ENCODE measurements at regions not wholly inside any gene's neighbourhood (a gene's known extent, or its start where the extent isn't known, plus 50 kb on each side); places are given as distances from the start of the nearest gene placed in this dataset.
"Not testable (repeated sequence)": the region's sequence is repeated elsewhere in the genome, so short reads cannot be mapped to it uniquely, and the experiment has no call there.

DNA sequence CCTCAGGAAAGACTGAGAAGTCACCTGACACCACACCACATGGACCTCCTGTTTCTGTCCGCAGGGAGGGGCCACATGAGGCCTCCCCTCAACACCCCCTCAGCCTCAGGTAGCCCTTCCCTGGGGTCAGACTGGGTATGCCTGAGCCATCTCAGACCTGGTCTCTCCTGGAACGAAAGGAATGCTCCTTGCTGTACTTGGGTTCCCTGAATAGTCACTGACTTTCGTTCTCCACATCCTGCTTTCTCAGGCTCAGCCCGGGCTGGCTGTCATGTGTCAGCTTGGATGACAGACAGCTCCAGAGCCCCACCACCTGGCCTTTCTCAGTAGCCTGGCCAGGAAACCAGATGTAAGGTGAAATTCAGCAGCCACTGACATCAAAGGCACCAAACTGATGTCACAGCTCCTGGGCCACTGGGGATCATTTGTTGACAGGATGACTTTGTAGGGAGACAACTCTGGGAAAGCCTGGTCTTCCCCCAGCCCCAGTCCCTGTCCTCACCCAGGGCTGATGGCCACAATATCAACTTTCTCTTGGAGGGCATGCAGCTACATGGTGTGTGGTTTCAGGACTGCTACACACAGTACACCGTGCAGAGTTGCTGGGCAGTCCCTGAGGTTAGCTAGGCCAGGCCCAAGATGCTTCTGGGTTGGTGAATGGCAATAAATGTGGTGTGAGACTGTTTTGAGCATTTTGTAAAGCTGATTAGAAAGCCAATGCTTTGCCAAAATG, 141.4 kb upstream of the MRPS22 start:
- peak; percentile 91 for DNase-seq (ENCODE audit: low spot score)

DNA sequence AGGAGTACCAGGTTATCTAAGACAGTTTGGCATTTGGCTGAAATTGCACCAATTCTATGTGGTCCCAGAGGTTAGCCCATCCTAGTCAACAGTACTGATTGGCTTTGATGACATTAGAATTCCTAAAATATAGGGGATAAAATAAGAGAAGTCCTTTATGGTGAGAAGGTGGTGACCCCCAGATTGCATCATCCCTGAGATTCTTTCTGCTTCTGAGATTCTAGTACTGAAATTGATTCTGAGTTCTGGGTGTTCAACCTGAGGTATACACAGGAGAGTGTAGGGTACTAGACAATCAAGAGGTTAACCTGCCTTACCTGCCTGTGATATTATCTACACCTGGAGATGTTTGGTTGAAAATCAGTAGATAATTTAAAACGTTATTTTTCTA, 140.9 kb upstream of the MRPS22 start:
- no peak for DNase-seq (ENCODE audit: low spot score)

GRCh38 chr3:139203752-139204151, 140.1 kb upstream of the MRPS22 start:
- no peak for DNase-seq (ENCODE audit: low spot score)

DNA sequence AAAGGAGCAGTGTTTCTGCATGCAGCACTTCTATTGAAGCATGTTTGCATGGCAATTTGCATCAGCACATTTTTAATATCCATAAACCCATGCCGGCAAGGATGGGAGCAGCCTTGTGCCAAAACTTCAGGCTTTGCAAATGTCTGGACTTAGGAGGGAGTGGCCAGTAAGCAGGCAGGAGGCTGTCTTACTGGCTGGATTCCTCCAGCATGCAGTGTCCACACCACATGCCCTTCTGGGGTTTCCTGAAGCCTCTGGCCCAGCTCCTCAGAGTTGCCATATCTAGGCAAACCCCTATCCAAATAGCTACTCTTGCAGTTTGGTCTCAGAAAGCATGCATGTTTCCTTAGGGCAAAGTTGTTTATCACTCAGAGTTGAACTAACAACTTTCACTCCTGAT, 139.1 kb upstream of the MRPS22 start:
- DNase-seq (ENCODE audit: low spot score), result no peak

GRCh38 chr3:139213936-139214335, 129.9 kb upstream of the MRPS22 start:
- no peak for DNase-seq (ENCODE audit: low spot score)

- DNase-seq (ENCODE audit: low spot score), result no peak
These were observed 126.9 kb upstream of the MRPS22 start for GRCh38 chr3:139216958-139217357.

GRCh38 chr3:139217633-139218032, 126.2 kb upstream of the MRPS22 start:
- DNase-seq (ENCODE audit: low spot score), result no peak

DNA sequence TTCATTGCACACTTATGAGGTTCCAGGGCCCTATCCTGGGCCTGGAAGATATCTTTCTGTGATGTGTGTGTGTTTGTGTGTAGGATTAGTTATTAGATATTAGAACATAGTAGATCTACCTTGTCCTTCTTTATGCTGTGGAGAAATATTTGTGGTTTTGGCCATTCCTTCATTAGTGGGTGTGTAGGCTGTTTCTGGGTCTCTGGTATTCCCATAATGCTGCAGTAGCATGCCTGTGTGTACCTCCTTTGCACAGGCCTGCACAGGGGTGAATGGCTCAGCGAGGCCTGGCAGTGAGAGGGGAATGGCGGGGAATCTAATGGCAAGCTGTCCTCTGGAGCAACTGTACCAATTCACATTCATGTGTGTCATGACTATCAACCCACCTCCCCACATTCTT, 125.8 kb upstream of the MRPS22 start:
- peak; percentile 16 for DNase-seq (ENCODE audit: low spot score)

DNA sequence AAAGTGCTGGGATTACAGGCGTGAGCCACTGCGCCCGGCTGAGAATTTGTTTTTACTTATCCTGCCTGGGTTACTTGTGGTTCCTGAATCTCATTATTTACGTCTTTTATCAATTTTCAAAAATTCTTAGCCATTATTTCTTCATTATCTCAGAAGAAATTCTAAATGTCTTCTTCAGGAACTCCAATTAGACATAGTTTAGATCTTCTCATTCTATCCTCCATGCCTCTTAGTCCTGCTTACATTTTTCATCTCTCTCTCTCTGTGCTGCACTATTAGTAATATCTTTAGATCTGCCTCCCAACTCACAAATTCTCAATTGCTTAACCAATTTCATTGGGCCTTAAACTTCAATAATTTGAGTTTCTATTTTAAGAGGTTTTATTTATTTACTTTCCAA, 124.4 kb upstream of the MRPS22 start:
- DNase-seq (ENCODE audit: low spot score), result no peak

DNA sequence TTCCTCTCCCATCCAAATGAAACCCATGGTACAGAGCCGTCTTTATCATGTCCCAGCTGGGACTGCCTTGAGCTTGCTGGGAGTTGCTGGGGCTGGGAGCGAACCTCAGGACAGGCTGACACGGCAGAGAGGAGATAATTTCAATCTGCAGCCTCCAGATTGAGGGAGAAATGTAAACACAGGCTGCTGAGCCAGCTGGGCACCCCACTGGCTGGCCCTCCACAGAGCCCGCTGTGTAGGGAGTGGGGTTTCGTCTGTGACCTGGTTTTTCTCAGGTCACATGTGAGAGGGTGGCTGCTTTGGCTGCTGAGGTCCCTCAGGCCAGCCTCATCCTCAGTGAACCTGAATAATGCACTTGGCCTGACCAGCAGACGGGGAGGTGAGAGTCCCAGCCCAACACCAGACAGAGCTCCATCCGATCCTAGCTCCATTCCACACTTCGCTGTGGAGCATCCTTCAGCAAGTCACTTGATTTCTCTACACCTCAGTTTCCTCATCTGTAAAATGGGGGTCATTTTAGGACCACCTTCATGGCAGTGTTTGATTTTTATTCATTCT, 121.6 kb upstream of the MRPS22 start:
- no peak for DNase-seq (ENCODE audit: low spot score)

DNA sequence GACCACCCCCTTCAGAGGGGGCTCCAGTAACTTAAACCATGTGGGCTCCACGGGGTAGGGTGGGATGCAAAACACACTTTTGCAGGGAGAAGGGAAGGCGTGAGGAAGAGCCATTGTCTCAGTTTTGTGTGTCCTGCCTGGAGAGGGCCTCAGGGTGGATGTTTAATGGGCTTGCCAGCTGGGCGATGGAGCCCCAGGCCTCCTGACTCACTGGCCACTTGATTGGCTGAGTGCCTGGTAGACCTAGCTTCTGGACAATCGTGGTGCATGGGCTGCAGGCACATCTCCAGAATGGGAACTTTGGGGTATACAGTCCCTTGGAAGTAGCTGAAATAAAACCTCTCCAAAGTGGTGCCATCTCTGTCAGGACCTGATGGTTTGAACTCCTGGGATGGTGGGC, 118.3 kb upstream of the MRPS22 start:
- no peak for DNase-seq (ENCODE audit: low spot score)

GRCh38 chr3:139226731-139227130, 117.1 kb upstream of the MRPS22 start:
- DNase-seq (ENCODE audit: low spot score), result no peak

DNA sequence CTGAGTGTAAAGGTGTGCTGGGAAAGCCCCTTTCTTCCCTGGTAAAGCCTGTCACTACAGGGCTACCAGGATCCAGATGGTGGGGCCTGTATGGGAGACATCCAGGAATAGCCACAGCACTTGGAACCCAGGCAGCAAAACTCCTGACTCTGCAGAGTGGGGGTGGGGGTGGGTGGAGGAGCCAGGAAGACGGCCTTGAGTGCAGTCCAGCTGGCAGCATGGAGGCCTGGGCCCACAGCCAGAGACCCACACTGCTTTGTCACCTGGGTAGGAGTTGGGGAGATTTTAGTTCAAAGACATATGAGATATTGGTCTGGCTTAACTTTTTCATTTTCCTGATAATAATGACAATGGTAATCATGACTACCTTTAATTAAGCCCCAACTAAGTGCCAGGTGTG, 116.7 kb upstream of the MRPS22 start:
- no peak for DNase-seq (ENCODE audit: low spot score)

DNA sequence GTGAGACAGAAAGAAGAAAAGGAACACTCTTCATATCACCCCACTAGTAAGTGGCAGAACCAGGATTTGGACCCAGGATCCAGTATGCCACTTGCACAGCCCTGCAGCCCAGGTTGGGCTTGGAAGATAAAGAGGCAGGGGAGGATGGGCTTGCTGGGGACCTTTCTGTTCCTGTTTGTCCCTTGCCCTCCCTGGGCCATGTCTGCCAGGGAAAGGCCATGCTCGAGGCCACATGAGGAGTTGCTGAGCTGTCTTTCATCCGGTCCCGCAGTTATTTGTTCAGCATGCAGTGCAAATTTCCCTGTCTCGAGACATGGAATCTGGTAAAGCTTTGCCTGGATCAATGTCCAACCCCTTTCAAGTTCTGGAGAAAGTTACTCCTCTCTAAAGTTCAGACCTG, 116.0 kb upstream of the MRPS22 start:
- DNase-seq (ENCODE audit: low spot score), result no peak

GRCh38 chr3:139230391-139230790, 113.4 kb upstream of the MRPS22 start:
- DNase-seq (ENCODE audit: low spot score), result no peak

DNA sequence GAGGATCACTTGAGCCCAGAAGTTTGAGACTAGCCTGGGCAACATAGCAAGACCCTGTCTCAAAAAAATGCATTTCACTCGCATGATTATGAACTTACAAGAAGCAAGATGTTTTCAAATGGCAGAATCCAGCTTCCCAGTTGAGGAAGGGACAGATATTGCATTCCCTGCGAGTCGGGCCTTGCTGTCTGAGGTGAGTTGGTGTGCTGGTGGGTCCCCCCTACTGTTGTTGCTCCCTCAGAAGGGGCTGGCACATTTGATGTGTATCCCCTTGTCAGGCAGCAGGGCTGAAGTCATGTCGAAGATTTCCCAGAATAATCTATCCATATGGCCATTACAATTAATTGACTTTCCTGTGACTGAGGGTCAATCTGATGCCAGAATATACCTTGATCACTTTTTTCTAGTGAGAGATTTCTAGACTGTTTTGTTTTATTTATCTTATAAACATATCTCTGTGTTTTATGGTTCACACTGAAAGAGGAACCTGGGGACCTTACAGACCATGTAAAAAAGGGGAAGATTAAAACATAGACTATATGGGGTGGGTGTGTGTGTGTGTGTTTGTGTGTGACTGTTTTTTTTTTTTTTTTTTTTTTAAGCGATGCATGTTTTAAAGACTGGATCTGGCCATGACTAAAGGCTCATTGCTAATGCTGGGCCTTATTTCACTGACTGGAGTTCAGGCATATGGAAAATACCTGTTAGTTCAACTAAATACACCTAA, 112.1 kb upstream of the MRPS22 start:
- no peak for DNase-seq (ENCODE audit: low spot score)

DNA sequence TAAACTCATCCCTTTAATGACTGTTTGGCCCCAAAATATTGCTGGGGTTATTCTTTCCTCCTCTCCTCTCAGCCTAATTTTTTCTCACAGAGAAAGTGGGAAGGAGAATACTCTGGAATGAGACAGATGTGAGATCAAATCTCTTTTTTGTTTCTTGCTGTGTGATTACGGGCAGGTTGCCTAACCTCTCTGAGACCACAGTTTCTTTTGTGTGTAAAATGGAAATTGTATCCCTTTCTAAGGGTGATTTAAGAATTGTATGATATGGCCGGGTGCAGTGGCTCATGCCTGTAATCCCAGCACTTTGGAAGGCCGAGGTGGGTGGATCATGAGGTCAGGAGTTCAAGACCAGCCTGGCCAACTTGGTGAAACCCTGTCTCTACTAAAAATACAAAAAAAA, 111.5 kb upstream of the MRPS22 start:
- DNase-seq (ENCODE audit: low spot score), result not testable (repeated sequence)

- DNase-seq (ENCODE audit: low spot score), result no peak
These were observed 109.3 kb upstream of the MRPS22 start for GRCh38 chr3:139234491-139234890.

- no peak for DNase-seq (ENCODE audit: low spot score)
These were observed 108.6 kb upstream of the MRPS22 start for GRCh38 chr3:139235192-139235591.

DNA sequence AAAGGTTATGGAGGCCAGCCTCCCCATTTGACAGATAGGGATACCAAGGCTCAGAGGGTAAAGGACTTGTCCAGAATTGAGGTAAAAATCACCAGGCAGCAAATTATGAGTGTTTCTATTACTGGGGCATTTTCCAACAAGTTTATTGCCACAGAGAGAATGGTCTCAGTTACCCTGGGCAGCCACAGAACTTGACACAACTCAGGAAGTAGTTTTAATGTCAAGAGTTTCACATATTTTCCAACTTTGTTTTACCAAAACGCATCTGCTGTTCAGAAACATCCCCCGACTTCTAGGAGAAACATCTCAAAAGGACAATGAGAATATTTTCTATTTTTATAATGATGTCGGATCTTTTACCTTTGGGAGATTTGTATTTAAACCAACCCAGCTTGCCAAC, 107.5 kb upstream of the MRPS22 start:
- no peak for DNase-seq (ENCODE audit: low spot score)

GRCh38 chr3:139238281-139239030, 105.4 kb upstream of the MRPS22 start:
- no peak for DNase-seq (ENCODE audit: low spot score)

DNA sequence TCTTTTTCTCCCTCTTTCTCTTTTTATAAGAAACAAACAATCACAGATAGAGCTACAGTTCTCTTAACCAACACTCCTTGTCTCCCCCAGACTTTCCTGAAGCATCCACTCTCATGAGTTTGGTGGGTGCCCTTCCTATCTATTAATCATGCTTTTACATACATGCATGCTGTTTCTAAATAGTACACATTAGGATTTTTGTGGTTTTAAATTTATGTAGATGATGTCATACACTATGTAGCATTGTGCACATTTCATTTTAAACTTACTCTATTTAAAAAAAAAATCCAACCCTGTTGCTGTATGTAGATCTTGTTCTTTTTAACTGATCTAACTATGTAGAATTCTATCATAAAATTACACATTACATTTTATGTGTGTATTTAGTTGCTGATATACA, 104.3 kb upstream of the MRPS22 start:
- DNase-seq (ENCODE audit: low spot score), result no peak

DNA sequence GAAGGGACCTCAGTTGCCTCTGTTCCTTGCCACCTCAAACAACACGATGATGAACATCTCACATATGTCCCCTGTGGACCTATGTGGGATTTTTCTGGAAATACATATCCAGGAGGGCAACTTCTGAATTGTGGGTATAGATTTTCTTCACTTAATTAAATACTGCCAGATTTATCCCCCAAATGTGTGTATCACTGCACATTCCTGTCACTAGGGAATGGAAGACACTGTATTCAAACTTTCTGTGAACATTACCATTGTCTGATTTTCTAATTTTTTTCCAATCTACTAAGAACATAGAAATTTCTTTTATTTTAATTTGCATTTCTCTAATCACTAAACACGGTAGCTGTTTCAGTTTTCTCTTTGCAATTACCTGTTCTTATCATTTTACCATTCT, 102.0 kb upstream of the MRPS22 start:
- DNase-seq (ENCODE audit: low spot score), result no peak
